GOT3 (cell line): ENCODE measurements at regions not wholly inside any gene's neighbourhood (a gene's known extent, or its start where the extent isn't known, plus 50 kb on each side); places are given as distances from the start of the nearest gene placed in this dataset.

Experiments used
- DNase-seq: peaks from one replicate; lab custom pipeline; 2025; ENCODE audit warnings: mixed read lengths; lab: John Stamatoyannopoulos, UW

GRCh38 chr1:30360281-30360680 is 363.1 kb downstream of the MATN1 start:
- no peak for DNase-seq

GRCh38 chr1:30359539-30360220 is 363.7 kb downstream of the MATN1 start:
- DNase-seq = no peak

GRCh38 chr1:30358500-30358899 is 364.9 kb downstream of the MATN1 start:
- no peak for DNase-seq

- no peak for DNase-seq
Measured at GRCh38 chr1:30356839-30357238, 366.5 kb downstream of the MATN1 start.

GRCh38 chr1:30354410-30354809 is 369.0 kb downstream of the MATN1 start:
- DNase-seq = no peak

- no peak for DNase-seq
Measured at GRCh38 chr1:30353637-30354036, 369.7 kb downstream of the MATN1 start.

- no peak for DNase-seq
Measured at GRCh38 chr1:30348147-30348546, 375.2 kb downstream of the MATN1 start.

GRCh38 chr1:30345491-30346130 is 377.8 kb downstream of the MATN1 start:
- DNase-seq = no peak

- DNase-seq = no peak
Measured at GRCh38 chr1:30343562-30343961, 379.8 kb downstream of the MATN1 start.

- no peak for DNase-seq
Measured at GRCh38 chr1:30342535-30343141, 380.7 kb downstream of the MATN1 start.

- no peak for DNase-seq
Measured at GRCh38 chr1:30340934-30341333, 382.5 kb downstream of the MATN1 start.

GRCh38 chr1:30339866-30340265 is 383.5 kb downstream of the MATN1 start:
- DNase-seq = no peak

GRCh38 chr1:30338765-30339164 is 384.6 kb downstream of the MATN1 start:
- DNase-seq = no peak

GRCh38 chr1:30337324-30337620 is 386.1 kb downstream of the MATN1 start:
- no peak for DNase-seq

GRCh38 chr1:30336550-30337323 is 386.6 kb downstream of the MATN1 start:
- no peak for DNase-seq

- DNase-seq = no peak
Measured at GRCh38 chr1:30335997-30336390, 387.4 kb downstream of the MATN1 start.

- no peak for DNase-seq
Measured at GRCh38 chr1:30335389-30335996, 387.9 kb downstream of the MATN1 start.

GRCh38 chr1:30334767-30335166 is 388.6 kb downstream of the MATN1 start:
- DNase-seq = no peak

GRCh38 chr1:30332116-30333094 is 391.0 kb downstream of the MATN1 start:
- DNase-seq = no peak

- no peak for DNase-seq
Measured at GRCh38 chr1:30331415-30332065, 391.8 kb downstream of the MATN1 start.

GRCh38 chr1:30330644-30331043 is 392.7 kb downstream of the MATN1 start:
- no peak for DNase-seq
